GM19372 (cell line): ENCODE measurements at regions not wholly inside any gene's neighbourhood (a gene's known extent, or its start where the extent isn't known, plus 50 kb on each side); places are given as distances from the start of the nearest gene placed in this dataset.

ENCODE experiments used
- ATAC-seq: cut with Tn5 transposase; IDR thresholded peaks from one replicate; pipeline ENCODE4 v1.9.1; 2021; ENCODE audit warnings: mild to moderate bottlenecking, low read depth, moderate library complexity; ENCODE audit not compliant: unreplicated experiment

- ATAC-seq: no peak
Measured at GRCh38 chr14:95388699-95389098, 69.0 kb upstream of the CLMN start.

- ATAC-seq: no peak
Measured at GRCh38 chr14:95387826-95388445, 68.2 kb upstream of the CLMN start.

- ATAC-seq: no peak
Measured at GRCh38 chr14:95386536-95387095, 66.9 kb upstream of the CLMN start.

- ATAC-seq: no peak
Measured at GRCh38 chr14:95385701-95386100, 66.0 kb upstream of the CLMN start.

GRCh38 chr14:95382747-95383146, 63.0 kb upstream of the CLMN start:
- ATAC-seq: no peak

GRCh38 chr14:95381726-95382125, 62.0 kb upstream of the CLMN start:
- no peak for ATAC-seq

GRCh38 chr14:95380350-95381042, 60.8 kb upstream of the CLMN start:
- ATAC-seq: no peak

- no peak for ATAC-seq
Measured at GRCh38 chr14:95379634-95380033, 59.9 kb upstream of the CLMN start.

- ATAC-seq: no peak
Measured at GRCh38 chr14:95375539-95376109, 55.9 kb upstream of the CLMN start.

GRCh38 chr14:95374239-95374997, 54.7 kb upstream of the CLMN start:
- ATAC-seq: no peak

- ATAC-seq: no peak
Measured at GRCh38 chr14:95370076-95370475, 50.4 kb upstream of the CLMN start.
